ENCODE measurements at regions not wholly inside any gene's neighbourhood (a gene's known extent, or its start where the extent isn't known, plus 50 kb on each side); places are given as distances from the start of the nearest gene placed in this dataset.

DNA sequence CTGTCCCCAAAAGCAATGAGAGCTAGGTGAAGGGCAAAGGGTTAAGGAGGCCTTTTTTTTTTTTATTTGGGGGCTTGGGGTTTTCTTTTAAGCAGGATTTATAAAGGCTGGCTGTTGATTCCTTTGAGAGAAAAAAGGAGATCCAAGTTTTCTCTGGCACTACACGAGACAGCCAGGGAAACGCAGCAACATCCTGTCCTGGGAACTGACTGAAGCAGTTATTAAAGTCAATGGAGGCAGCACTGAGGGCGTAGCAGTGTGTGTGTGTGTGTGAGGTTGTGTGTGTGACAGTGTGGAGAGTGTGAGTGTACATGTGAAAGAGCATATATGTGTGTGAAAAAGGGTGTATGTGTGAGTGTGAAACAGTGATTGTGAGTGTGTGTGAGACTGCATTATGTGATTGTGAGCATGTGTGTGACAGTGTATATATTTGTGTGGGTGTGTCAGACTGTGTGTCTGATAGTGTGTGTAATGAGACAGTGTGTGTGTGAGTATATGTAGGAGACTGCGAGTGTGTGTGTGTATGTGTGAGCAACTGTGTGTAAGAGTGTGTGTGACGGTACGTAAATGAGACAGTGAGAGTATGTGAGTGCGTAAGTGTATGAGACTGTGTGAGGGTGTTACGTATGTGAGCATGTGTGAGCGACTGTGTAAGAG lies 65.9 kb upstream of the TIAM1 start:
- TF ChIP-seq, protein P1, sequence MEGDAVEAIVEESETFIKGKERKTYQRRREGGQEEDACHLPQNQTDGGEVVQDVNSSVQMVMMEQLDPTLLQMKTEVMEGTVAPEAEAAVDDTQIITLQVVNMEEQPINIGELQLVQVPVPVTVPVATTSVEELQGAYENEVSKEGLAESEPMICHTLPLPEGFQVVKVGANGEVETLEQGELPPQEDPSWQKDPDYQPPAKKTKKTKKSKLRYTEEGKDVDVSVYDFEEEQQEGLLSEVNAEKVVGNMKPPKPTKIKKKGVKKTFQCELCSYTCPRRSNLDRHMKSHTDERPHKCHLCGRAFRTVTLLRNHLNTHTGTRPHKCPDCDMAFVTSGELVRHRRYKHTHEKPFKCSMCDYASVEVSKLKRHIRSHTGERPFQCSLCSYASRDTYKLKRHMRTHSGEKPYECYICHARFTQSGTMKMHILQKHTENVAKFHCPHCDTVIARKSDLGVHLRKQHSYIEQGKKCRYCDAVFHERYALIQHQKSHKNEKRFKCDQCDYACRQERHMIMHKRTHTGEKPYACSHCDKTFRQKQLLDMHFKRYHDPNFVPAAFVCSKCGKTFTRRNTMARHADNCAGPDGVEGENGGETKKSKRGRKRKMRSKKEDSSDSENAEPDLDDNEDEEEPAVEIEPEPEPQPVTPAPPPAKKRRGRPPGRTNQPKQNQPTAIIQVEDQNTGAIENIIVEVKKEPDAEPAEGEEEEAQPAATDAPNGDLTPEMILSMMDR (IDR thresholded peaks at IDR 0.05) = no peak
- no peak for TF ChIP-seq SIN3A (IDR thresholded peaks at IDR 0.05; ENCODE audit: borderline replicate concordance, insufficient read depth, low read depth, low read length)
- no peak for TF ChIP-seq POLR2AphosphoS5 (IDR thresholded peaks at IDR 0.05; ENCODE audit: low read depth, low read length)
